Parathyroid adenoma (tissue), 2 donors: ENCODE measurements at regions not wholly inside any gene's neighbourhood (a gene's known extent, or its start where the extent isn't known, plus 50 kb on each side); places are given as distances from the start of the nearest gene placed in this dataset.

Source experiments
- H2AFZ ChIP-seq: fragments of 300-600 bp; sonication (generic); one replicate; pipeline ENCODE4 v1.7.0; 2017; ENCODE audit warnings: antibody characterized with exemption, mild to moderate bottlenecking
- H3K27ac ChIP-seq: fragments of 300-600 bp; sonication (generic); one replicate; pipeline ENCODE4 v1.7.0; 2017
- H3K27me3 ChIP-seq: fragments of 300-600 bp; sonication (generic); one replicate; pipeline ENCODE4 v1.7.0; 2017; ENCODE audit warnings: low read length; ENCODE audit not compliant: control insufficient read depth, insufficient read depth
- H3K36me3 ChIP-seq: fragments of 300-600 bp; sonication (generic); one replicate; pipeline ENCODE4 v1.7.0; 2017; ENCODE audit warnings: low read length; ENCODE audit not compliant: control insufficient read depth, insufficient read depth
- H3K4me1 ChIP-seq: fragments of 300-600 bp; sonication (generic); one replicate; pipeline ENCODE4 v1.7.0; 2017; ENCODE audit warnings: control low read depth
- H3K4me2 ChIP-seq: fragments of 300-600 bp; sonication (generic); one replicate; pipeline ENCODE4 v1.7.0; 2017; ENCODE audit warnings: low read length
- H3K4me3 ChIP-seq: fragments of 300-600 bp; sonication (generic); one replicate; pipeline ENCODE4 v1.7.0; 2017; ENCODE audit warnings: low read depth, low read length
- H3K79me2 ChIP-seq: fragments of 300-600 bp; sonication (generic); one replicate; pipeline ENCODE4 v1.7.0; 2017; ENCODE audit warnings: control low read depth
- H3K9ac ChIP-seq: fragments of 300-600 bp; sonication (generic); one replicate; pipeline ENCODE4 v1.7.0; 2017; ENCODE audit warnings: mild to moderate bottlenecking
- H3K9me3 ChIP-seq: fragments of 300-600 bp; sonication (generic); one replicate; pipeline ENCODE4 v1.7.0; 2017; ENCODE audit warnings: low read length; ENCODE audit not compliant: control insufficient read depth
- TF ChIP-seq, protein P1 (sequence below): fragments of 300-600 bp; sonication (generic); IDR thresholded peaks from one replicate; pipeline ENCODE4 v1.7.0; 2017; ENCODE audit warnings: antibody characterized with exemption, mild to moderate bottlenecking
- donor health status: primary hyperparathyroidism.

DNA sequence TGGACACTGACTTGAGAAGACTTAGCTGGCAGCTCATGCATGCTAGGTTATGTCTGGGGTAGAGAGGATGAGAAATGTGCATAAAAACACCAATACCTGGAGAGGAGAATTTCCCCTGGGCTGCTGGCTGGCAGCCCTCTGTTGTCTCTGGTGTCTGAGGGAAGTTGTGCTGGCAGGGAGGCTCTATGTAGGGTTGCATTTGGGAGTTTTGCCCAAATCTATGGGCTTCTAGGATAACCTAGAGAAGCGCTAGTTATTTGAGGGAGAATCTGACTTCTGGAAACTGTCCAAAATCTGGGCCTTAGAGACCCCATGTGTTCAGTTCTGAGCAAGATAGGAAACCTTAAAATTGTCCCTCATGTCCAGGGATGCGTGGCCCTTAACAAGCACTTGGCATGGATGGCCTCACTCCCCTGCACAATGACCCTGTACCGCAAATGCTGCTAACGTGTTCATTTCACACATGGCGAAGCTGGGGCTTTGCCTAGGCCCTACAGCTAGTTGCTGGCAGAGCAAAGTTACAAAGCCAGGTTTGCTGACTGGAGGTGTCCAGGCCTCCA lies 70.3 kb upstream of the ATP2B2 start:
- Histone ChIP-seq H3K9me3 (no peaks in the 10 kb centered on the region), H3K79me2 (no peaks in the 10 kb centered on the region), H3K27me3 (no peaks in the 10 kb centered on the region), H3K27ac (no peak overlapping the region), H3K4me3 (no peak overlapping the region), H3K4me2 (no peak overlapping the region), H3K9ac (no peak overlapping the region), H2AFZ (no peak overlapping the region), H3K36me3 (no peaks in the 10 kb centered on the region), H3K4me1 (no peaks in the 10 kb centered on the region)
- TF ChIP-seq, protein P1, sequence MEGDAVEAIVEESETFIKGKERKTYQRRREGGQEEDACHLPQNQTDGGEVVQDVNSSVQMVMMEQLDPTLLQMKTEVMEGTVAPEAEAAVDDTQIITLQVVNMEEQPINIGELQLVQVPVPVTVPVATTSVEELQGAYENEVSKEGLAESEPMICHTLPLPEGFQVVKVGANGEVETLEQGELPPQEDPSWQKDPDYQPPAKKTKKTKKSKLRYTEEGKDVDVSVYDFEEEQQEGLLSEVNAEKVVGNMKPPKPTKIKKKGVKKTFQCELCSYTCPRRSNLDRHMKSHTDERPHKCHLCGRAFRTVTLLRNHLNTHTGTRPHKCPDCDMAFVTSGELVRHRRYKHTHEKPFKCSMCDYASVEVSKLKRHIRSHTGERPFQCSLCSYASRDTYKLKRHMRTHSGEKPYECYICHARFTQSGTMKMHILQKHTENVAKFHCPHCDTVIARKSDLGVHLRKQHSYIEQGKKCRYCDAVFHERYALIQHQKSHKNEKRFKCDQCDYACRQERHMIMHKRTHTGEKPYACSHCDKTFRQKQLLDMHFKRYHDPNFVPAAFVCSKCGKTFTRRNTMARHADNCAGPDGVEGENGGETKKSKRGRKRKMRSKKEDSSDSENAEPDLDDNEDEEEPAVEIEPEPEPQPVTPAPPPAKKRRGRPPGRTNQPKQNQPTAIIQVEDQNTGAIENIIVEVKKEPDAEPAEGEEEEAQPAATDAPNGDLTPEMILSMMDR: no peak

- Histone ChIP-seq H3K4me2 (no peak overlapping the region), H3K27me3 (no peaks in the 10 kb centered on the region), H3K9me3 (no peaks in the 10 kb centered on the region), H3K4me3 (no peak overlapping the region), H3K4me1 (no peaks in the 10 kb centered on the region), H3K36me3 (no peaks in the 10 kb centered on the region), H2AFZ (no peak overlapping the region), H3K79me2 (no peaks in the 10 kb centered on the region), H3K9ac (no peak overlapping the region), H3K27ac (no peak overlapping the region)
- TF ChIP-seq, protein P1: no peak
Measured at GRCh38 chr3:10577486-10577885, 72.1 kb upstream of the ATP2B2 start.

DNA sequence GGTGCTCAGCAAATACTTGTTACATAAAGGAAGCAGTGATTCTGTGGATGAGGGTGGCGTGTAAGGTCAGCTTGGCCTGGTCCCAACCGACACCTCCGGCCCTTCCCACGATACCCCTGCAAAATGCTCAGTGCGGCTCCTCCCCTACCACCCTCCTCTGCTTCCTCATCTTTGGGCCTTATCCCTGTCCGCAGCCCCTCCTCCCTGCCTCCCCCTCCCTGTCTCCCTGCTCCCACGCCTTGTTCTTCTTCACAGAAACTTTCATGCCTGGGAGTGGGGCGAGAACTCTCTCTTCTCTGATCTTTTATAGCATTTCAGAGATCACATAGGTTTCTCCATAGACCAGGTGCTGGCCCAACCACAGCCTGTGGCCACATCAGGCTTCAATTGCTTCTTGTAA lies 75.0 kb upstream of the ATP2B2 start:
- Histone ChIP-seq H3K36me3 (no peaks in the 10 kb centered on the region), H3K27ac (no peak overlapping the region), H3K4me3 (no peak overlapping the region), H3K79me2 (no peaks in the 10 kb centered on the region), H3K9ac (no peak overlapping the region), H3K9me3 (no peaks in the 10 kb centered on the region), H3K4me2 (no peak overlapping the region), H3K27me3 (no peaks in the 10 kb centered on the region), H3K4me1 (no peaks in the 10 kb centered on the region), H2AFZ (no peak overlapping the region)
- TF ChIP-seq, protein P1: no peak

GRCh38 chr3:10581251-10581650 lies 75.9 kb upstream of the ATP2B2 start:
- Histone ChIP-seq H3K4me3 (no peak overlapping the region), H2AFZ (no peak overlapping the region), H3K79me2 (no peaks in the 10 kb centered on the region), H3K9me3 (no peaks in the 10 kb centered on the region), H3K4me1 (no peaks in the 10 kb centered on the region), H3K27ac (no peak overlapping the region), H3K27me3 (no peaks in the 10 kb centered on the region), H3K4me2 (no peak overlapping the region), H3K9ac (no peak overlapping the region), H3K36me3 (no peaks in the 10 kb centered on the region)
- TF ChIP-seq, protein P1: no peak

- no peak overlapping the region for H3K27ac ChIP-seq
- no peak overlapping the region for H3K9ac ChIP-seq
- no peaks in the 10 kb centered on the region for H3K9me3 ChIP-seq
- no peaks in the 10 kb centered on the region for H3K36me3 ChIP-seq
- H3K27me3 ChIP-seq: no peaks in the 10 kb centered on the region
- H3K4me2 ChIP-seq: no peak overlapping the region
- no peaks in the 10 kb centered on the region for H3K79me2 ChIP-seq
- H2AFZ ChIP-seq: no peak overlapping the region
- TF ChIP-seq, protein P1: no peak
- H3K4me1 ChIP-seq: no peaks in the 10 kb centered on the region
- H3K4me3 ChIP-seq: no peak overlapping the region
Measured at GRCh38 chr3:10581716-10582115, 76.3 kb upstream of the ATP2B2 start.
